22Rv1 (cell line): ENCODE measurements at regions not wholly inside any gene's neighbourhood (a gene's known extent, or its start where the extent isn't known, plus 50 kb on each side); places are given as distances from the start of the nearest gene placed in this dataset.

ENCODE experiments used
- CTCF ChIP-seq: fragments of 450-650 bp; IDR thresholded peaks from 2 replicates; pipeline ENCODE4 v1.5.1; 2017; ENCODE audit warnings: mild to moderate bottlenecking
- ZFX ChIP-seq: fragments of 450-650 bp; IDR thresholded peaks from 2 replicates; pipeline ENCODE4 v1.6.1; 2017; ENCODE audit warnings: antibody characterized with exemption, borderline replicate concordance

GRCh38 chr13:79197933-79198332 is 208.1 kb downstream of the RBM26 start:
- TF ChIP-seq CTCF (no peak), ZFX (no peak)
